Upper lobe of left lung (tissue), 4 donors: ENCODE measurements at regions not wholly inside any gene's neighbourhood (a gene's known extent, or its start where the extent isn't known, plus 50 kb on each side); places are given as distances from the start of the nearest gene placed in this dataset.

Source experiments
- CTCF ChIP-seq, 6 experiments: fragments of 450-650 bp in 4 of 6; fragments of 200-600 bp in 2 of 6; sonication (generic) in 2 of 6; IDR thresholded peaks; one replicate each; pipeline ENCODE4 v1.5.1; 2016 to 2019; ENCODE audit warnings: antibody characterized with exemption in 6 of 6
- EP300 ChIP-seq, 4 donors: sonication (generic); formaldehyde crosslinking; IDR thresholded peaks; one replicate each; pipeline ENCODE4 v1.5.1; 2017; ENCODE audit warnings: antibody characterized with exemption in 4 of 4, control low read depth in 2 of 4
- POLR2AphosphoS5 ChIP-seq, 2 donors: sonication (generic); formaldehyde crosslinking; IDR thresholded peaks; one replicate each; pipeline ENCODE4 v1.5.1; 2017; ENCODE audit warnings: antibody characterized with exemption in 2 of 2

GRCh38 chr3:145326666-145327065, 834.3 kb downstream of the PLOD2 start:
- TF ChIP-seq CTCF (IDR thresholded peaks at IDR 0.05) (no peak), EP300 (IDR thresholded peaks at IDR 0.05) (no peak), POLR2AphosphoS5 (IDR thresholded peaks at IDR 0.05) (no peak)
